GM12891 (cell line): ENCODE measurements at regions not wholly inside any gene's neighbourhood (a gene's known extent, or its start where the extent isn't known, plus 50 kb on each side); places are given as distances from the start of the nearest gene placed in this dataset.
"Not testable (repeated sequence)": the region's sequence is repeated elsewhere in the genome, so short reads cannot be mapped to it uniquely, and the experiment has no call there.

Experiments used
- DNase-seq: peaks from one replicate; pipeline ENCODE4 v3.0.0; 2011; ENCODE audit warnings: low spot score; ENCODE audit not compliant: insufficient read length
- FAIRE-seq: peaks from 2 replicates; lab custom pipeline; 2011; peaks lifted over from hg19 to GRCh38; lab: Jason Lieb, UNC
- PAX5 ChIP-seq: IDR thresholded peaks from 2 replicates; pipeline ENCODE4 v1.6.1; 2011; ENCODE audit warnings: low read length, moderate library complexity, mild to moderate bottlenecking; ENCODE audit not compliant: insufficient read depth, severe bottlenecking
- POLR2A ChIP-seq: IDR thresholded peaks from 2 replicates; pipeline ENCODE4 v1.6.1; 2011; ENCODE audit warnings: low read depth, low read length, control low read depth
- POLR2AphosphoS5 ChIP-seq: IDR thresholded peaks from 2 replicates; pipeline ENCODE4 v1.6.1; 2011; ENCODE audit warnings: low read depth, low read length, control low read depth
- POU2F2 ChIP-seq: IDR thresholded peaks from 2 replicates; pipeline ENCODE4 v1.6.1; 2011; ENCODE audit warnings: low read depth, mild to moderate bottlenecking, control low read depth, low read length, moderate library complexity
- SPI1 ChIP-seq: IDR thresholded peaks from 2 replicates; pipeline ENCODE4 v1.6.1; 2011; ENCODE audit warnings: low read depth, low read length, control low read depth
- TAF1 ChIP-seq: IDR thresholded peaks from 2 replicates; pipeline ENCODE4 v1.6.1; 2011; ENCODE audit warnings: low read depth, low read length, control low read depth

- TF ChIP-seq POLR2A (no peak), POLR2AphosphoS5 (no peak), PAX5 (no peak), TAF1 (no peak), SPI1 (no peak), POU2F2 (no peak)
- DNase-seq (no peak), FAIRE-seq (no peak)
Measured at GRCh38 chr18:65620076-65620696, 130.6 kb upstream of the CDH7 start.

GRCh38 chr18:65610939-65611338 is 139.9 kb upstream of the CDH7 start:
- no peak for TF ChIP-seq POLR2A
- TF ChIP-seq POU2F2, result no peak
- no peak for TF ChIP-seq PAX5
- no peak for TF ChIP-seq POLR2AphosphoS5
- TF ChIP-seq SPI1, result no peak
- no peak for TF ChIP-seq TAF1
- FAIRE-seq, result no peak
- DNase-seq, result no peak

- no peak for DNase-seq
- FAIRE-seq, result no peak
- no peak for TF ChIP-seq TAF1
- no peak for TF ChIP-seq POLR2AphosphoS5
- TF ChIP-seq POU2F2, result no peak
- TF ChIP-seq PAX5, result no peak
- no peak for TF ChIP-seq SPI1
- TF ChIP-seq POLR2A, result no peak
Measured at GRCh38 chr18:65608471-65608870, 142.3 kb upstream of the CDH7 start.

- DNase-seq (no peak), FAIRE-seq (no peak)
- no peak for TF ChIP-seq PAX5
- TF ChIP-seq POLR2AphosphoS5, result no peak
- TF ChIP-seq POLR2A, result no peak
- no peak for TF ChIP-seq TAF1
- no peak for TF ChIP-seq SPI1
- TF ChIP-seq POU2F2, result no peak
Measured at GRCh38 chr18:65607161-65607560, 143.7 kb upstream of the CDH7 start.

- TF ChIP-seq POLR2AphosphoS5 (no peak), POLR2A (no peak), SPI1 (no peak), PAX5 (no peak), TAF1 (no peak), POU2F2 (no peak)
- FAIRE-seq (no peak), DNase-seq (no peak)
Measured at GRCh38 chr18:65606551-65607130, 144.2 kb upstream of the CDH7 start.

- not testable (repeated sequence) for DNase-seq, FAIRE-seq
Measured at GRCh38 chr18:65605352-65605751, 145.5 kb upstream of the CDH7 start.

- DNase-seq (no peak), FAIRE-seq (no peak)
- TF ChIP-seq TAF1 (no peak), POLR2AphosphoS5 (no peak), POU2F2 (no peak), PAX5 (no peak), SPI1 (no peak), POLR2A (no peak)
Measured at GRCh38 chr18:65601775-65602174, 149.0 kb upstream of the CDH7 start.

- FAIRE-seq (no peak), DNase-seq (no peak)
- no peak for TF ChIP-seq POLR2AphosphoS5
- TF ChIP-seq POLR2A, result no peak
- TF ChIP-seq TAF1, result no peak
- TF ChIP-seq PAX5, result no peak
- TF ChIP-seq SPI1, result no peak
- TF ChIP-seq POU2F2, result no peak
Measured at GRCh38 chr18:65592435-65592834, 158.4 kb upstream of the CDH7 start.

- TF ChIP-seq POU2F2 (no peak), POLR2A (no peak), PAX5 (no peak), POLR2AphosphoS5 (no peak), SPI1 (peak; percentile 80), TAF1 (no peak)
- DNase-seq (no peak), FAIRE-seq (no peak)
Measured at GRCh38 chr18:65587491-65587890, 163.3 kb upstream of the CDH7 start.

GRCh38 chr18:65582094-65582493 is 168.7 kb upstream of the CDH7 start:
- not testable (repeated sequence) for FAIRE-seq, DNase-seq

- TF ChIP-seq SPI1 (no peak), POLR2AphosphoS5 (no peak), PAX5 (no peak), POLR2A (no peak), TAF1 (no peak), POU2F2 (no peak)
- no peak for FAIRE-seq
- no peak for DNase-seq
Measured at GRCh38 chr18:65568866-65569265, 181.9 kb upstream of the CDH7 start.
